ENCODE measurements at regions not wholly inside any gene's neighbourhood (a gene's known extent, or its start where the extent isn't known, plus 50 kb on each side); places are given as distances from the start of the nearest gene placed in this dataset.

DNA sequence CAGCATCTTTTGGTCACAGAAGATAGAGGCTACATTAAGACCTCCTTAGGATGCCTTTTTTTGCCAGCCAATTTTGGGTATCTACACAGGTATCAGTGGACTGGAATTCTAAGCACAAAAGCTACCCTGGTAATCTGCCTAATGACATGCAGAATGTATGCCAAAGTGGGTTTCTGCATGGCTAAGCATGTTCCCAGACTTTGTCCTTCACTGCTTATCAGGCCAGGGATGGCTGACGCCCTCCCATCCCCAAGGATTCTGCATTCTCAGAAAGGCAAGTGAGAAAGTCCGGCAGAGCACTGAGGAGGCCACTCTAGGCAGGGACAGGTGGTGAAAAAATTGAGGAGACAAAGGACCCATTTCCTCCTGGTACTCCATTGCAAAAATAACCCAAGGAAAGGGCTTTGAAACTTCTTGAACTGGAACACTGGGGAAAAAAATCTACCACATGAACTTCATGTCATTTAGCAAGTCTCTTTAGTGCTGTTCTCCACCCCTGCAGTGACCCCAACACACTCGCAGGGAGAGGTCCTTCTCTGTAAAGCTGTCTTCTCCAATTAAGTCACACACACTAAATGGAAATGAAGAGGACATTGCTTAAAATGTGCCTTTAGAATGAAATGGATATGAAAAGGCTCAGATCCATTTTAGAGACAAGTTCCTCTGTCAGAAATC lies 91.7 kb upstream of the MAX start:
- no peak for DNase-seq
- intact Hi-C loops (cut with micrococcal nuclease) = no loop called here
- Histone ChIP-seq H3K79me2 (ENCODE audit: low read length) (no peaks in the 10 kb centered on the region), H4K20me1 (ENCODE audit: low read length) (no peaks in the 10 kb centered on the region), H3K9me2 (replicated peaks; ENCODE audit: low read length) (no peaks in the 10 kb centered on the region), H3K36me3 (ENCODE audit: low read depth, low read length) (no peaks in the 10 kb centered on the region), H3K9ac (ENCODE audit: low read length) (no peak overlapping the region), H3K4me3 (ENCODE audit: low read length) (no peak overlapping the region), H3K27ac (ENCODE audit: low read length) (no peak overlapping the region), H3K4me1 (ENCODE audit: insufficient read depth, low read length) (no peaks in the 10 kb centered on the region), H3F3A (ENCODE audit: low read length, unreplicated experiment) (no peaks in the 10 kb centered on the region), H3K9me3 (ENCODE audit: low read length) (no peaks in the 10 kb centered on the region), H3K4me2 (ENCODE audit: low read length) (no peak overlapping the region), H3K27me3 (ENCODE audit: low read length) (no peaks in the 10 kb centered on the region), H2AFZ (ENCODE audit: low read length) (no peak overlapping the region)
- no peak for ATAC-seq
- POLR2A ChIA-PET (ENCODE audit: unreplicated experiment) = no interaction called here
- BruUV-seq (replicated peaks) = no TSS peak
- CTCF ChIA-PET = no interaction called here
- no peak for TF ChIP-seq EZH2 (IDR thresholded peaks at IDR 0.05; ENCODE audit: low read length, unreplicated experiment)
- TF ChIP-seq, protein P1, sequence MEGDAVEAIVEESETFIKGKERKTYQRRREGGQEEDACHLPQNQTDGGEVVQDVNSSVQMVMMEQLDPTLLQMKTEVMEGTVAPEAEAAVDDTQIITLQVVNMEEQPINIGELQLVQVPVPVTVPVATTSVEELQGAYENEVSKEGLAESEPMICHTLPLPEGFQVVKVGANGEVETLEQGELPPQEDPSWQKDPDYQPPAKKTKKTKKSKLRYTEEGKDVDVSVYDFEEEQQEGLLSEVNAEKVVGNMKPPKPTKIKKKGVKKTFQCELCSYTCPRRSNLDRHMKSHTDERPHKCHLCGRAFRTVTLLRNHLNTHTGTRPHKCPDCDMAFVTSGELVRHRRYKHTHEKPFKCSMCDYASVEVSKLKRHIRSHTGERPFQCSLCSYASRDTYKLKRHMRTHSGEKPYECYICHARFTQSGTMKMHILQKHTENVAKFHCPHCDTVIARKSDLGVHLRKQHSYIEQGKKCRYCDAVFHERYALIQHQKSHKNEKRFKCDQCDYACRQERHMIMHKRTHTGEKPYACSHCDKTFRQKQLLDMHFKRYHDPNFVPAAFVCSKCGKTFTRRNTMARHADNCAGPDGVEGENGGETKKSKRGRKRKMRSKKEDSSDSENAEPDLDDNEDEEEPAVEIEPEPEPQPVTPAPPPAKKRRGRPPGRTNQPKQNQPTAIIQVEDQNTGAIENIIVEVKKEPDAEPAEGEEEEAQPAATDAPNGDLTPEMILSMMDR (conservative IDR thresholded peaks at IDR 0.05; ENCODE audit: low read depth, low read length) = no peak
- TF ChIP-seq EZH2phosphoT487 (IDR thresholded peaks at IDR 0.05; ENCODE audit: borderline replicate concordance, low read length) = no peak

DNA sequence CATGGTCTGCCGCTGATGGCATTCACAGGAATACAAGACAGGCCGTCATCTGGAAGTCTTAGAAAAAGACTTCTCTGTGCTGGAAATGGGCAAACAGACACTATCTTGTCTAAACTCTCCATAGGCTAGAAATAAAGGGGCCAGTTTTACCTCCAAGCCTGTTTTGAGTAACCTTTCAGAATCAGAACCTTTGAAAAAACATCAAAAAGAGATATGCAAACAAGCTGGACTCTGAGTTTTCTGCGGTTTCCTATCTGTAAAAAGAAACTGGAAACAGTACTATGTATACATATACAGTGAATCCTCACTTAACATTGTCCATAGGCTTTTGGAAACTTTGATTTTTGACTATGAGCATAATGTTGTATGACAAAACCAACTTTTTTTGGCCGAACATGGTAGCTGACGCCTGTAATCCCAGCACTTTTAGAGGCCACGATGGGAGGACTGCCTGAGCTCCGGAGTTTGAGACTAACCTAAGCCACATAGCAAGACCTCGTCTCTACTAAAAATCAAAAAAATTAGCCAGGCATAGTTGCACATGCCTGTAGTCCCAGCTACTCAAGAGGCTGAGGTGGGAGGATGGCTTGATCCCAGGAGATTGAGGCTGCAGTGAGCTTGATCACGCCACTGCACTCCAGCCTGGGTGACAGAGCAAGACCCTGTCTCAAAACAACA lies 92.9 kb upstream of the MAX start:
- H3K9ac ChIP-seq (ENCODE audit: low read length) = no peak overlapping the region
- no peak overlapping the region for H3K4me2 ChIP-seq (ENCODE audit: low read length)
- no peak for DNase-seq
- CTCF ChIA-PET = no interaction called here
- no peaks in the 10 kb centered on the region for H4K20me1 ChIP-seq (ENCODE audit: low read length)
- no peaks in the 10 kb centered on the region for H3K79me2 ChIP-seq (ENCODE audit: low read length)
- no peaks in the 10 kb centered on the region for H3K9me2 ChIP-seq (replicated peaks; ENCODE audit: low read length)
- H3K9me3 ChIP-seq (ENCODE audit: low read length) = no peaks in the 10 kb centered on the region
- no peak overlapping the region for H3K4me3 ChIP-seq (ENCODE audit: low read length)
- no peaks in the 10 kb centered on the region for H3K4me1 ChIP-seq (ENCODE audit: insufficient read depth, low read length)
- POLR2A ChIA-PET (ENCODE audit: unreplicated experiment) = interaction anchor here (0.9 kb wide), 1 partner anchor 11 kb away, joined by 3 read pairs; no protein-coding TSS in a partner anchor
- H3K27me3 ChIP-seq (ENCODE audit: low read length) = no peaks in the 10 kb centered on the region
- H3F3A ChIP-seq (ENCODE audit: low read length, unreplicated experiment) = no peaks in the 10 kb centered on the region
- H3K36me3 ChIP-seq (ENCODE audit: low read depth, low read length) = no peaks in the 10 kb centered on the region
- BruUV-seq (replicated peaks) = no TSS peak
- TF ChIP-seq, protein P1 (conservative IDR thresholded peaks at IDR 0.05; ENCODE audit: low read depth, low read length) = no peak
- TF ChIP-seq EZH2 (IDR thresholded peaks at IDR 0.05; ENCODE audit: low read length, unreplicated experiment) (no peak), EZH2phosphoT487 (IDR thresholded peaks at IDR 0.05; ENCODE audit: borderline replicate concordance, low read length) (no peak)
- intact Hi-C loops (cut with micrococcal nuclease) = no loop called here
- H3K27ac ChIP-seq (ENCODE audit: low read length) = no peak overlapping the region
- no peak for ATAC-seq
- H2AFZ ChIP-seq (ENCODE audit: low read length) = no peak overlapping the region

DNA sequence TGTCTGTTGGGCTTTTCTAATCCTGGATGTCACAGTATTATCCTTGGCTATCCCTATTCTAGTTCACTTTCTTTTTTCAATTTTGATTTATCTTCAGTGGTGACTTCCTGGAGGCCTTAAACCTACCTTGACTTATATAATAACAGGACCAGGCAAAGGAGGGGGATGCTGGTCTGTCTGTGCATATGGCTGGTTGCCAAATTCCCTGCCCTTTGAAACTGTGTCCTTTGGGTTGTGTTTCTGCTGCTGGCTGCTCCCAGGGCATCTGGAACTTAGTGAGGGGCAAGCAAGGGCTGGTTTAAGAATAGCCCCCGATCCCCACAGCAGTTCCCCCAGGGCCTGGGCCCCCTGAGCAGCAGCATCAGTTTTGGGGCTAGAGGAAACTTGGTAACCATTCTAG lies 96.0 kb upstream of the MAX start:
- no peak overlapping the region for H3K4me2 ChIP-seq (ENCODE audit: low read length)
- intact Hi-C loops (cut with micrococcal nuclease) = no loop called here
- CTCF ChIA-PET = no interaction called here

More for the DNA sequence above, 96.0 kb upstream of the MAX start:
- Histone ChIP-seq H3K27ac (ENCODE audit: low read length) (no peak overlapping the region), H3K9me2 (replicated peaks; ENCODE audit: low read length) (no peaks in the 10 kb centered on the region), H3F3A (ENCODE audit: low read length, unreplicated experiment) (no peaks in the 10 kb centered on the region), H3K4me1 (ENCODE audit: insufficient read depth, low read length) (no peaks in the 10 kb centered on the region), H3K79me2 (ENCODE audit: low read length) (no peaks in the 10 kb centered on the region), H3K9ac (ENCODE audit: low read length) (no peak overlapping the region), H2AFZ (ENCODE audit: low read length) (no peak overlapping the region), H3K27me3 (ENCODE audit: low read length) (no peaks in the 10 kb centered on the region), H3K9me3 (ENCODE audit: low read length) (no peaks in the 10 kb centered on the region), H3K4me3 (ENCODE audit: low read length) (no peak overlapping the region), H3K36me3 (ENCODE audit: low read depth, low read length) (no peaks in the 10 kb centered on the region), H4K20me1 (ENCODE audit: low read length) (no peaks in the 10 kb centered on the region)
- DNase-seq (no peak), ATAC-seq (no peak)
- no TSS peak for BruUV-seq (replicated peaks)
- POLR2A ChIA-PET (ENCODE audit: unreplicated experiment) = no interaction called here
- TF ChIP-seq EZH2phosphoT487 (IDR thresholded peaks at IDR 0.05; ENCODE audit: borderline replicate concordance, low read length) (no peak), EZH2 (IDR thresholded peaks at IDR 0.05; ENCODE audit: low read length, unreplicated experiment) (no peak)
- TF ChIP-seq, protein P1 (conservative IDR thresholded peaks at IDR 0.05; ENCODE audit: low read depth, low read length) = no peak
